Neural progenitor cell (in vitro differentiated cells): ENCODE measurements at regions not wholly inside any gene's neighbourhood (a gene's known extent, or its start where the extent isn't known, plus 50 kb on each side); places are given as distances from the start of the nearest gene placed in this dataset.

Experiments
- EZH2 ChIP-seq: fragments of 200-600 bp; sonication (generic); IDR thresholded peaks from 2 replicates; pipeline ENCODE4 v1.6.1; 2017; ENCODE audit warnings: antibody characterized with exemption, mild to moderate bottlenecking, moderate library complexity
- EZH2phosphoT487 ChIP-seq: fragments of 200-600 bp; sonication (generic); IDR thresholded peaks from 2 replicates; pipeline ENCODE4 v1.6.1; 2017; ENCODE audit warnings: antibody characterized with exemption
- TF ChIP-seq, protein P1 (sequence below): fragments of 200-600 bp; sonication (generic); IDR thresholded peaks from 2 replicates; pipeline ENCODE4 v1.5.1; 2017; ENCODE audit warnings: antibody characterized with exemption, mild to moderate bottlenecking

DNA sequence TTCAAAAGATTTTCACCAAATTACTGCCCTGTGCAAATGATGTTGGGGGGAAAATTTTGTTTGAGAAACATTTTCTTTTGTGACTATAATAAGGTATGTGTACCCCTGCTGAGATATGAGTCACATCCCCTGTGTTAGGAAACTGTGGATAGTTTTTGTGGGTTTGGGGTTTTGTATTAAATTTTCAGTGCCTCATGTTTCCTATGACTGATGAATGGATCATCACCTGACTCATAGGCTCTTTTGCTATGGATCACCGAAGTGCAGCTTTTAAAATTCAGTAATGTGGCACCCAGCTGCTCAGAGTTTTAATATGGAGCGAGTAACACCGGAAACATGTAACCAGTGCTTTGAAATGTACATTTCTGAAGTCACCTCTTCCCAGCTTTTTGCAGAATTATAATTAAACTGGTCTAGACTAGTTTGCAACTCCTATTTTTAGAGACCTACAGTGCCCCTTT, 167.4 kb upstream of the HMGA2 start:
- TF ChIP-seq, protein P1, sequence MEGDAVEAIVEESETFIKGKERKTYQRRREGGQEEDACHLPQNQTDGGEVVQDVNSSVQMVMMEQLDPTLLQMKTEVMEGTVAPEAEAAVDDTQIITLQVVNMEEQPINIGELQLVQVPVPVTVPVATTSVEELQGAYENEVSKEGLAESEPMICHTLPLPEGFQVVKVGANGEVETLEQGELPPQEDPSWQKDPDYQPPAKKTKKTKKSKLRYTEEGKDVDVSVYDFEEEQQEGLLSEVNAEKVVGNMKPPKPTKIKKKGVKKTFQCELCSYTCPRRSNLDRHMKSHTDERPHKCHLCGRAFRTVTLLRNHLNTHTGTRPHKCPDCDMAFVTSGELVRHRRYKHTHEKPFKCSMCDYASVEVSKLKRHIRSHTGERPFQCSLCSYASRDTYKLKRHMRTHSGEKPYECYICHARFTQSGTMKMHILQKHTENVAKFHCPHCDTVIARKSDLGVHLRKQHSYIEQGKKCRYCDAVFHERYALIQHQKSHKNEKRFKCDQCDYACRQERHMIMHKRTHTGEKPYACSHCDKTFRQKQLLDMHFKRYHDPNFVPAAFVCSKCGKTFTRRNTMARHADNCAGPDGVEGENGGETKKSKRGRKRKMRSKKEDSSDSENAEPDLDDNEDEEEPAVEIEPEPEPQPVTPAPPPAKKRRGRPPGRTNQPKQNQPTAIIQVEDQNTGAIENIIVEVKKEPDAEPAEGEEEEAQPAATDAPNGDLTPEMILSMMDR = no peak
- no peak for TF ChIP-seq EZH2phosphoT487
- TF ChIP-seq EZH2 = no peak
